ENCODE measurements at regions not wholly inside any gene's neighbourhood (a gene's known extent, or its start where the extent isn't known, plus 50 kb on each side); places are given as distances from the start of the nearest gene placed in this dataset.

DNA sequence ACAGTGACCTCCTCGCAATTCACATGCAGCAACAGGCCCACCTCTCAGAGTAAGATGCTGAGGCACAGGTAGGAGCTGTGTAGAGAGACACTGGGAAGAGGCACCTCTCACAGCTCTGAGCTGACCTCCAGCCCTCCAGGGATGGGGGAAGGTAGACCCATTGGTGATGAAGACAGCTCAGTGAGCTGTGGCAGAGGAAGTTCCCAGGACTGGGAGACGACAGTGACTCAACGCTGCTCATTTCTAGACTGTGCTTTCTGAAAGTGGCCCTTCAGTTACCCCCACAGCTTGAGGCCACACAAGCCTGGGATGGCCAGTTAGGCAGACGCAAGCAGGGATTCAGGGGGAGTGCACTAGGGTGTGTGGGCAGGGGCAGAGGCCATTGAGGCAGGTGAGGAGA is 2073.2 kb downstream of the TP53TG3F start:
- Histone ChIP-seq H3K36me3 (ENCODE audit: insufficient read depth, low read length) (no peaks in the 10 kb centered on the region), H3K9me3 (ENCODE audit: low read length) (no peaks in the 10 kb centered on the region), H3F3A (ENCODE audit: insufficient read depth, low read length) (no peaks in the 10 kb centered on the region), H3K79me2 (ENCODE audit: insufficient read depth, low read length) (no peaks in the 10 kb centered on the region), H3K9ac (ENCODE audit: low read length) (no peak overlapping the region), H3K9me2 (ENCODE audit: low read depth, low read length) (no peaks in the 10 kb centered on the region), H3K27me3 (ENCODE audit: insufficient read depth, low read length) (no peaks in the 10 kb centered on the region), H2AFZ (ENCODE audit: low read length) (no peak overlapping the region), H3K4me1 (ENCODE audit: insufficient read depth, low read length, severe bottlenecking) (no peaks in the 10 kb centered on the region), H3K27ac (ENCODE audit: low read depth, low read length, poor library complexity, severe bottlenecking) (no peak overlapping the region), H3K4me3 (ENCODE audit: low read depth, low read length, poor library complexity, severe bottlenecking) (no peak overlapping the region), H4K20me1 (ENCODE audit: insufficient read depth, low read length) (no peaks in the 10 kb centered on the region), H3K4me2 (ENCODE audit: low read length) (no peak overlapping the region)
- no peak for TF ChIP-seq EZH2 (IDR thresholded peaks at IDR 0.05; ENCODE audit: borderline replicate concordance, low read length)
- no peak for TF ChIP-seq CTCF (IDR thresholded peaks at IDR 0.05; ENCODE audit: low read length)

GRCh38 chr16:35533683-35534082 is 2074.3 kb downstream of the TP53TG3F start:
- no peaks in the 10 kb centered on the region for H3K9me2 ChIP-seq (ENCODE audit: low read depth, low read length)
- H3K4me1 ChIP-seq (ENCODE audit: insufficient read depth, low read length, severe bottlenecking): no peaks in the 10 kb centered on the region
- H2AFZ ChIP-seq (ENCODE audit: low read length): no peak overlapping the region
- no peaks in the 10 kb centered on the region for H4K20me1 ChIP-seq (ENCODE audit: insufficient read depth, low read length)
- no peaks in the 10 kb centered on the region for H3K9me3 ChIP-seq (ENCODE audit: low read length)
- H3K27me3 ChIP-seq (ENCODE audit: insufficient read depth, low read length): no peaks in the 10 kb centered on the region
- H3K4me2 ChIP-seq (ENCODE audit: low read length): no peak overlapping the region
- no peak overlapping the region for H3K4me3 ChIP-seq (ENCODE audit: low read depth, low read length, poor library complexity, severe bottlenecking)
- H3K36me3 ChIP-seq (ENCODE audit: insufficient read depth, low read length): no peaks in the 10 kb centered on the region
- no peaks in the 10 kb centered on the region for H3K79me2 ChIP-seq (ENCODE audit: insufficient read depth, low read length)
- TF ChIP-seq EZH2 (IDR thresholded peaks at IDR 0.05; ENCODE audit: borderline replicate concordance, low read length): no peak
- no peak for TF ChIP-seq CTCF (IDR thresholded peaks at IDR 0.05; ENCODE audit: low read length)
- H3K27ac ChIP-seq (ENCODE audit: low read depth, low read length, poor library complexity, severe bottlenecking): no peak overlapping the region
- H3F3A ChIP-seq (ENCODE audit: insufficient read depth, low read length): no peaks in the 10 kb centered on the region
- no peak overlapping the region for H3K9ac ChIP-seq (ENCODE audit: low read length)

- H3K4me2 ChIP-seq (ENCODE audit: low read length): no peak overlapping the region
- H3K9ac ChIP-seq (ENCODE audit: low read length): no peak overlapping the region
- no peak overlapping the region for H3K4me3 ChIP-seq (ENCODE audit: low read depth, low read length, poor library complexity, severe bottlenecking)
- H3K36me3 ChIP-seq (ENCODE audit: insufficient read depth, low read length): no peaks in the 10 kb centered on the region
- TF ChIP-seq EZH2 (IDR thresholded peaks at IDR 0.05; ENCODE audit: borderline replicate concordance, low read length): no peak
- no peak for TF ChIP-seq CTCF (IDR thresholded peaks at IDR 0.05; ENCODE audit: low read length)
- no peaks in the 10 kb centered on the region for H3K9me3 ChIP-seq (ENCODE audit: low read length)
- no peaks in the 10 kb centered on the region for H4K20me1 ChIP-seq (ENCODE audit: insufficient read depth, low read length)
- no peaks in the 10 kb centered on the region for H3K4me1 ChIP-seq (ENCODE audit: insufficient read depth, low read length, severe bottlenecking)
- no peaks in the 10 kb centered on the region for H3F3A ChIP-seq (ENCODE audit: insufficient read depth, low read length)
- no peak overlapping the region for H3K27ac ChIP-seq (ENCODE audit: low read depth, low read length, poor library complexity, severe bottlenecking)
- H3K27me3 ChIP-seq (ENCODE audit: insufficient read depth, low read length): no peaks in the 10 kb centered on the region
- H3K9me2 ChIP-seq (ENCODE audit: low read depth, low read length): no peaks in the 10 kb centered on the region
- no peak overlapping the region for H2AFZ ChIP-seq (ENCODE audit: low read length)
- H3K79me2 ChIP-seq (ENCODE audit: insufficient read depth, low read length): no peaks in the 10 kb centered on the region
Measured at GRCh38 chr16:35543486-35543885, 2084.1 kb downstream of the TP53TG3F start.

Data from OCI-LY1 (cell line).